K562 (cell line): ENCODE measurements at regions not wholly inside any gene's neighbourhood (a gene's known extent, or its start where the extent isn't known, plus 50 kb on each side); places are given as distances from the start of the nearest gene placed in this dataset.
"Not testable (repeated sequence)": the region's sequence is repeated elsewhere in the genome, so short reads cannot be mapped to it uniquely, and the experiment has no call there.

Source experiments
- ARID1B ChIP-seq: fragments of 450-650 bp; IDR thresholded peaks from 2 replicates; pipeline ENCODE4 v1.6.1; 2016; ENCODE audit warnings: antibody characterized with exemption, mild to moderate bottlenecking, inconsistent platforms
- EP300 ChIP-seq: IDR thresholded peaks from 2 replicates; pipeline ENCODE4 v1.6.1; 2012; ENCODE audit warnings: low read length, improper control_type of control experiment
- FOXA1 ChIP-seq: fragments of 450-650 bp; IDR thresholded peaks from 2 replicates; pipeline ENCODE4 v1.6.1; 2016; ENCODE audit warnings: mild to moderate bottlenecking, borderline replicate concordance
- JUNB ChIP-seq: fragments of 450-650 bp; formaldehyde crosslinking; conservative IDR thresholded peaks from 2 replicates; pipeline ENCODE4 v1.4.0; 2020; ENCODE audit warnings: mild to moderate bottlenecking
- TAF7 ChIP-seq: fragments of 450-650 bp; IDR thresholded peaks from 2 replicates; pipeline ENCODE4 v1.6.1; 2016; ENCODE audit warnings: missing genetic modification characterization, missing compliant biosample characterization
- ZNF174 ChIP-seq: fragments of 250-450 bp; sonication (Bioruptor Pico); IDR thresholded peaks from 2 replicates; pipeline ENCODE4 v1.4.0; 2020; ENCODE audit warnings: mild to moderate bottlenecking
- TF ChIP-seq, protein P1 (sequence below), 3 experiments: IDR thresholded peaks in 2 of 3; conservative IDR thresholded peaks in 1 of 3; 2 replicates each; pipeline ENCODE4 v1.5.1; 2011 to 2012; ENCODE audit warnings: low read length in 3 of 3, mild to moderate bottlenecking in 3 of 3, control low read depth in 2 of 3, improper control_type of control experiment in 1 of 3, inconsistent platforms in 1 of 3, low read depth in 1 of 3, mixed read lengths in 1 of 3, moderate library complexity in 1 of 3; ENCODE audit not compliant: insufficient read depth in 2 of 3
- TF ChIP-seq, protein P2 (sequence below): sonication (generic); formaldehyde crosslinking; IDR thresholded peaks from 2 replicates; pipeline ENCODE4 v1.8.1; 2023; ENCODE audit warnings: mild to moderate bottlenecking, missing genetic modification reagents
- TF ChIP-seq, protein P3 (sequence below): sonication (generic); formaldehyde crosslinking; IDR thresholded peaks from 2 replicates; pipeline ENCODE4 v1.9.0; 2022; ENCODE audit warnings: mild to moderate bottlenecking, missing genetic modification reagents
- TF ChIP-seq, protein P4 (sequence below): sonication (generic); formaldehyde crosslinking; IDR thresholded peaks from 2 replicates; pipeline ENCODE4 v1.8.1; 2023; ENCODE audit warnings: mild to moderate bottlenecking, missing genetic modification reagents
- TF ChIP-seq, protein P5 (sequence below), 2 experiments: fragments of 450-650 bp; formaldehyde crosslinking in 1 of 2; IDR thresholded peaks; 2 replicates each; pipeline versions ENCODE4 v1.4.0 to v1.6.1; 2014 to 2020; ENCODE audit warnings: mild to moderate bottlenecking in 2 of 2, borderline replicate concordance in 1 of 2, low read depth in 1 of 2
- TF ChIP-seq, protein P6 (sequence below): IDR thresholded peaks from 2 replicates; pipeline ENCODE4 v1.6.1; 2011; ENCODE audit warnings: borderline replicate concordance, low read depth, mild to moderate bottlenecking, moderate library complexity, low read length; ENCODE audit not compliant: insufficient read depth, poor library complexity, severe bottlenecking

DNA sequence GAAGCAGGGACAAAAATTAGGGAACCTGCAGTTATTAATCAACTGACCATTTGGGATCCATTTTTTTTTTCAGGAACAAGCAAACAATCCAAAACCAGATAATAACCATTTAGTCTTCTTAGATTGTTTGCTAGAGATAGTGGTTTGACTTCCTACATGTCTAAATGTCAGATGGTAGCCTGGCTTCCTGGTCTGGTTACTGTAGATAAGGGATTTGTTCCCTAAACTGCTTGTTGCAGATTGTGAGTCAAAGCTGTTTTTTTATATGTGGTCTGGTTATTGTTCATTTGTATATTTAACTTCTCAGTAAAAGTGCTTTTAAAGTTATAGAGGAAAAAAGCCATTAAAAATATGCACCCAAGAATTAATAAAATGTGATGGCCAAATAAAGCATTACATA is 921.0 kb downstream of the PRIM2 start:
- TF ChIP-seq, protein P1, sequence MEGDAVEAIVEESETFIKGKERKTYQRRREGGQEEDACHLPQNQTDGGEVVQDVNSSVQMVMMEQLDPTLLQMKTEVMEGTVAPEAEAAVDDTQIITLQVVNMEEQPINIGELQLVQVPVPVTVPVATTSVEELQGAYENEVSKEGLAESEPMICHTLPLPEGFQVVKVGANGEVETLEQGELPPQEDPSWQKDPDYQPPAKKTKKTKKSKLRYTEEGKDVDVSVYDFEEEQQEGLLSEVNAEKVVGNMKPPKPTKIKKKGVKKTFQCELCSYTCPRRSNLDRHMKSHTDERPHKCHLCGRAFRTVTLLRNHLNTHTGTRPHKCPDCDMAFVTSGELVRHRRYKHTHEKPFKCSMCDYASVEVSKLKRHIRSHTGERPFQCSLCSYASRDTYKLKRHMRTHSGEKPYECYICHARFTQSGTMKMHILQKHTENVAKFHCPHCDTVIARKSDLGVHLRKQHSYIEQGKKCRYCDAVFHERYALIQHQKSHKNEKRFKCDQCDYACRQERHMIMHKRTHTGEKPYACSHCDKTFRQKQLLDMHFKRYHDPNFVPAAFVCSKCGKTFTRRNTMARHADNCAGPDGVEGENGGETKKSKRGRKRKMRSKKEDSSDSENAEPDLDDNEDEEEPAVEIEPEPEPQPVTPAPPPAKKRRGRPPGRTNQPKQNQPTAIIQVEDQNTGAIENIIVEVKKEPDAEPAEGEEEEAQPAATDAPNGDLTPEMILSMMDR (IDR thresholded peaks at IDR 0.05 in 2 of 3, conservative IDR thresholded peaks at IDR 0.05 in 1 of 3; ENCODE audit: insufficient read depth in 2 of 3, low read depth in 1 of 3, low read length in 3 of 3): not testable (repeated sequence)
- TF ChIP-seq ZNF174 (CRISPR knock-in tag); FOXA1; ARID1B; TAF7; EP300; JUNB (CRISPR knock-in tag): not testable (repeated sequence)
- TF ChIP-seq, protein P2, sequence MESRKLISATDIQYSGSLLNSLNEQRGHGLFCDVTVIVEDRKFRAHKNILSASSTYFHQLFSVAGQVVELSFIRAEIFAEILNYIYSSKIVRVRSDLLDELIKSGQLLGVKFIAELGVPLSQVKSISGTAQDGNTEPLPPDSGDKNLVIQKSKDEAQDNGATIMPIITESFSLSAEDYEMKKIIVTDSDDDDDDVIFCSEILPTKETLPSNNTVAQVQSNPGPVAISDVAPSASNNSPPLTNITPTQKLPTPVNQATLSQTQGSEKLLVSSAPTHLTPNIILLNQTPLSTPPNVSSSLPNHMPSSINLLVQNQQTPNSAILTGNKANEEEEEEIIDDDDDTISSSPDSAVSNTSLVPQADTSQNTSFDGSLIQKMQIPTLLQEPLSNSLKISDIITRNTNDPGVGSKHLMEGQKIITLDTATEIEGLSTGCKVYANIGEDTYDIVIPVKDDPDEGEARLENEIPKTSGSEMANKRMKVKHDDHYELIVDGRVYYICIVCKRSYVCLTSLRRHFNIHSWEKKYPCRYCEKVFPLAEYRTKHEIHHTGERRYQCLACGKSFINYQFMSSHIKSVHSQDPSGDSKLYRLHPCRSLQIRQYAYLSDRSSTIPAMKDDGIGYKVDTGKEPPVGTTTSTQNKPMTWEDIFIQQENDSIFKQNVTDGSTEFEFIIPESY (CRISPR knock-in tag): not testable (repeated sequence)
- TF ChIP-seq, protein P3, sequence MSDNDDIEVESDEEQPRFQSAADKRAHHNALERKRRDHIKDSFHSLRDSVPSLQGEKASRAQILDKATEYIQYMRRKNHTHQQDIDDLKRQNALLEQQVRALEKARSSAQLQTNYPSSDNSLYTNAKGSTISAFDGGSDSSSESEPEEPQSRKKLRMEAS: not testable (repeated sequence)
- TF ChIP-seq, protein P4, sequence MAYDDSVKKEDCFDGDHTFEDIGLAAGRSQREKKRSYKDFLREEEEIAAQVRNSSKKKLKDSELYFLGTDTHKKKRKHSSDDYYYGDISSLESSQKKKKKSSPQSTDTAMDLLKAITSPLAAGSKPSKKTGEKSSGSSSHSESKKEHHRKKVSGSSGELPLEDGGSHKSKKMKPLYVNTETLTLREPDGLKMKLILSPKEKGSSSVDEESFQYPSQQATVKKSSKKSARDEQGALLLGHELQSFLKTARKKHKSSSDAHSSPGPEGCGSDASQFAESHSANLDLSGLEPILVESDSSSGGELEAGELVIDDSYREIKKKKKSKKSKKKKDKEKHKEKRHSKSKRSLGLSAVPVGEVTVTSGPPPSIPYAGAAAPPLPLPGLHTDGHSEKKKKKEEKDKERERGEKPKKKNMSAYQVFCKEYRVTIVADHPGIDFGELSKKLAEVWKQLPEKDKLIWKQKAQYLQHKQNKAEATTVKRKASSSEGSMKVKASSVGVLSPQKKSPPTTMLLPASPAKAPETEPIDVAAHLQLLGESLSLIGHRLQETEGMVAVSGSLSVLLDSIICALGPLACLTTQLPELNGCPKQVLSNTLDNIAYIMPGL (CRISPR knock-in tag): not testable (repeated sequence)
- TF ChIP-seq, protein P5, sequence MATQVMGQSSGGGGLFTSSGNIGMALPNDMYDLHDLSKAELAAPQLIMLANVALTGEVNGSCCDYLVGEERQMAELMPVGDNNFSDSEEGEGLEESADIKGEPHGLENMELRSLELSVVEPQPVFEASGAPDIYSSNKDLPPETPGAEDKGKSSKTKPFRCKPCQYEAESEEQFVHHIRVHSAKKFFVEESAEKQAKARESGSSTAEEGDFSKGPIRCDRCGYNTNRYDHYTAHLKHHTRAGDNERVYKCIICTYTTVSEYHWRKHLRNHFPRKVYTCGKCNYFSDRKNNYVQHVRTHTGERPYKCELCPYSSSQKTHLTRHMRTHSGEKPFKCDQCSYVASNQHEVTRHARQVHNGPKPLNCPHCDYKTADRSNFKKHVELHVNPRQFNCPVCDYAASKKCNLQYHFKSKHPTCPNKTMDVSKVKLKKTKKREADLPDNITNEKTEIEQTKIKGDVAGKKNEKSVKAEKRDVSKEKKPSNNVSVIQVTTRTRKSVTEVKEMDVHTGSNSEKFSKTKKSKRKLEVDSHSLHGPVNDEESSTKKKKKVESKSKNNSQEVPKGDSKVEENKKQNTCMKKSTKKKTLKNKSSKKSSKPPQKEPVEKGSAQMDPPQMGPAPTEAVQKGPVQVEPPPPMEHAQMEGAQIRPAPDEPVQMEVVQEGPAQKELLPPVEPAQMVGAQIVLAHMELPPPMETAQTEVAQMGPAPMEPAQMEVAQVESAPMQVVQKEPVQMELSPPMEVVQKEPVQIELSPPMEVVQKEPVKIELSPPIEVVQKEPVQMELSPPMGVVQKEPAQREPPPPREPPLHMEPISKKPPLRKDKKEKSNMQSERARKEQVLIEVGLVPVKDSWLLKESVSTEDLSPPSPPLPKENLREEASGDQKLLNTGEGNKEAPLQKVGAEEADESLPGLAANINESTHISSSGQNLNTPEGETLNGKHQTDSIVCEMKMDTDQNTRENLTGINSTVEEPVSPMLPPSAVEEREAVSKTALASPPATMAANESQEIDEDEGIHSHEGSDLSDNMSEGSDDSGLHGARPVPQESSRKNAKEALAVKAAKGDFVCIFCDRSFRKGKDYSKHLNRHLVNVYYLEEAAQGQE (IDR thresholded peaks at IDR 0.05; ENCODE audit: borderline replicate concordance): not testable (repeated sequence)
- TF ChIP-seq, protein P5 (CRISPR knock-in tag; IDR thresholded peaks at IDR 0.05; ENCODE audit: low read depth): not testable (repeated sequence)
- TF ChIP-seq, protein P6, sequence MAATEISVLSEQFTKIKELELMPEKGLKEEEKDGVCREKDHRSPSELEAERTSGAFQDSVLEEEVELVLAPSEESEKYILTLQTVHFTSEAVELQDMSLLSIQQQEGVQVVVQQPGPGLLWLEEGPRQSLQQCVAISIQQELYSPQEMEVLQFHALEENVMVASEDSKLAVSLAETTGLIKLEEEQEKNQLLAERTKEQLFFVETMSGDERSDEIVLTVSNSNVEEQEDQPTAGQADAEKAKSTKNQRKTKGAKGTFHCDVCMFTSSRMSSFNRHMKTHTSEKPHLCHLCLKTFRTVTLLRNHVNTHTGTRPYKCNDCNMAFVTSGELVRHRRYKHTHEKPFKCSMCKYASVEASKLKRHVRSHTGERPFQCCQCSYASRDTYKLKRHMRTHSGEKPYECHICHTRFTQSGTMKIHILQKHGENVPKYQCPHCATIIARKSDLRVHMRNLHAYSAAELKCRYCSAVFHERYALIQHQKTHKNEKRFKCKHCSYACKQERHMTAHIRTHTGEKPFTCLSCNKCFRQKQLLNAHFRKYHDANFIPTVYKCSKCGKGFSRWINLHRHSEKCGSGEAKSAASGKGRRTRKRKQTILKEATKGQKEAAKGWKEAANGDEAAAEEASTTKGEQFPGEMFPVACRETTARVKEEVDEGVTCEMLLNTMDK: not testable (repeated sequence)
